ENCODE measurements at regions not wholly inside any gene's neighbourhood (a gene's known extent, or its start where the extent isn't known, plus 50 kb on each side); places are given as distances from the start of the nearest gene placed in this dataset.

DNA sequence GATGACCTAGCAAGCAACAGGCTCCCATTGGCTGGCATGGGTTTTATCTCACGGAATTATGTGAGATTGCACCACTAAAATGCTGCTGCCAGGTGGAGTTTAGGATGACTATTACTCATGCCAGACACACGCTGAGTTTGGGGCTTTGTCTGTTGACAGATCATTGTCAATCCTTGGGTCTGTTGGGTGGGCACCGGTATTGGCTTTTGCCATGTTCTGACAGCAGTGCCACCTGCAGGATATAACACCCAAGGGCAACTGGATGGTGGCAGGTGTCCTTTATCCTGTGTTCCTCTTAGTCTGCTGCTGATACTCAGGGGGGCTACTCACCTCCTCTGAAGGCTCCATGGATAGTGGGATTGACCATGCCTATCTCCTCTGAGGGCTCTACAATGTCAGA is 221.6 kb upstream of the DYNLRB2 start:
- H3K27ac ChIP-seq (ENCODE audit: low read depth, low read length): no peak overlapping the region
- no peak overlapping the region for H3K4me3 ChIP-seq (ENCODE audit: low read length in 3 of 3)
- no peaks in the 10 kb centered on the region for H3K36me3 ChIP-seq (ENCODE audit: control insufficient read depth in 3 of 3, insufficient read depth in 3 of 3, low read length in 3 of 3)
- no peak overlapping the region for H3K9ac ChIP-seq (ENCODE audit: low read depth in 1 of 3, low read length in 3 of 3)
- H3K9me3 ChIP-seq (ENCODE audit: control insufficient read depth in 3 of 3, low read length in 3 of 3): no peaks in the 10 kb centered on the region
- no peaks in the 10 kb centered on the region for H3K4me1 ChIP-seq (ENCODE audit: control insufficient read depth in 3 of 3, insufficient read depth in 3 of 3, low read length in 3 of 3)
- peaks cover 0 to 3% (median 0%) of the 10 kb centered on the region in 3 donors for H3K27me3 ChIP-seq (ENCODE audit: control insufficient read depth in 3 of 3, insufficient read depth in 3 of 3, low read length in 3 of 3)

DNA sequence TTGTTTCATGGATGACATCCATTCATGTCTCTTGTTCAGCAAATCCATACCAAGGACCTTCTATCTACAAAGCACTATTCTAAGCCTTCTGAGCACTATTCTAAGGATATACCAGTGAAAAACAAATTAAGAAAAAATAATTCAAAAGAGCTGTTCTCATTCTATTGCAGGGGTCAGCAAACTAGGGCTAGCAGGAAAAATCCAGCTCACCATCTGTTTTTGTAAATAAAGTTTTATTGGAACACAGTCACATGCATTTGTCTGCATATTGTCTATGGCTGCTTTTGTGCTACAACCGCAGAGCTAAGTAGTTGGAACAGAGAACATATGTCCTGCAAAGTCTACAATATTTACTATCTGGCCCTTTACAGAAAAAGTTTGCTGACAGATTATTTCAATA is 222.7 kb upstream of the DYNLRB2 start:
- Histone ChIP-seq H3K9ac (ENCODE audit: low read depth in 1 of 3, low read length in 3 of 3) (no peak overlapping the region), H3K27me3 (ENCODE audit: control insufficient read depth in 3 of 3, insufficient read depth in 3 of 3, low read length in 3 of 3) (no peaks in the 10 kb centered on the region), H3K4me1 (ENCODE audit: control insufficient read depth in 3 of 3, insufficient read depth in 3 of 3, low read length in 3 of 3) (no peaks in the 10 kb centered on the region), H3K27ac (ENCODE audit: low read depth, low read length) (no peak overlapping the region), H3K36me3 (ENCODE audit: control insufficient read depth in 3 of 3, insufficient read depth in 3 of 3, low read length in 3 of 3) (no peaks in the 10 kb centered on the region), H3K4me3 (ENCODE audit: low read length in 3 of 3) (no peak overlapping the region), H3K9me3 (ENCODE audit: control insufficient read depth in 3 of 3, low read length in 3 of 3) (no peaks in the 10 kb centered on the region)

DNA sequence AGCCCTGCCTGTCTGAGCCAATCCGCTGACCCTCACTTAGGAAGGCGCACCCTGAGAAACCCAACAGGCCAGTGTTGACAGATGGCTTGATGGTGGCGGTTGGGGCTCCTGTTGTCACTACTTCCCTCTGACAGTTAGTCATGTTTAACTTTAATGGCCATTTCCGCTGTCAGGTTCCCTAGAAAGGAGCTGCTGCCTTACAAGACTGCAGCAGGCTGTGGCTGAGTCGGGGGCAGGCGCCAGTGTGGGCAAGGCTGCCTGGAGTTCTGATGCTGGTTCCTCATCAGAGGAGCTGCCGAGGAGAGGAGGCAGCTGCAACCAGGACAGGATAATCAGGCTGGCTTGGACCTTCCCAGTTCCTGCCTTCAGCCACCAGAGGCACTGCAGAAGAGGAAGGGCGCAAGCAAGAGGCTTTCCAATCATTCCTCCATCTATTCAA is 223.2 kb upstream of the DYNLRB2 start:
- Histone ChIP-seq H3K4me1 (ENCODE audit: control insufficient read depth in 3 of 3, insufficient read depth in 3 of 3, low read length in 3 of 3) (no peaks in the 10 kb centered on the region), H3K27ac (ENCODE audit: low read depth, low read length) (no peak overlapping the region), H3K4me3 (ENCODE audit: low read length in 3 of 3) (no peak overlapping the region), H3K9me3 (ENCODE audit: control insufficient read depth in 3 of 3, low read length in 3 of 3) (no peaks in the 10 kb centered on the region), H3K27me3 (ENCODE audit: control insufficient read depth in 3 of 3, insufficient read depth in 3 of 3, low read length in 3 of 3) (no peaks in the 10 kb centered on the region), H3K36me3 (ENCODE audit: control insufficient read depth in 3 of 3, insufficient read depth in 3 of 3, low read length in 3 of 3) (no peaks in the 10 kb centered on the region), H3K9ac (ENCODE audit: low read depth in 1 of 3, low read length in 3 of 3) (no peak overlapping the region)

DNA sequence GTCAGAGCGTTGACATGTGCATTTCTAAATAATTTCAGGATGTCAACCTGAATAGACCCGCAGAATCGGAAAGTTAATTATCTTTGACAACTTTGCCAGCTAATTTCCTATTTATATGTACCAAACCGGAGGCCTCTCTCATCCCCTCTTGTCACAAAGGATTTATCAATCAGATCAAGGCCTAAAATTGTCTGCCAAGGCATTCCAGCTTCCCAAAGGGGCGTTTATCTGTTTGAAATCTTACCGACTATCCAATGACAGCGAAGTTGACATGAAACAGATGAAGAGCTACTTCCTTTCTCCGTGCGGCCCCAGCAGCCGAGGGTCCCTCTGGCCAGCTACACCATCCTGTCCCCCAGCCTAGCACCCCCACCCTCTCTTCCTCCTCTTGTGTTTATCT is 223.7 kb upstream of the DYNLRB2 start:
- Histone ChIP-seq H3K27me3 (ENCODE audit: control insufficient read depth in 3 of 3, insufficient read depth in 3 of 3, low read length in 3 of 3) (no peaks in the 10 kb centered on the region), H3K27ac (ENCODE audit: low read depth, low read length) (no peak overlapping the region), H3K36me3 (ENCODE audit: control insufficient read depth in 3 of 3, insufficient read depth in 3 of 3, low read length in 3 of 3) (no peaks in the 10 kb centered on the region), H3K9ac (ENCODE audit: low read depth in 1 of 3, low read length in 3 of 3) (no peak overlapping the region), H3K4me3 (ENCODE audit: low read length in 3 of 3) (no peak overlapping the region), H3K4me1 (ENCODE audit: control insufficient read depth in 3 of 3, insufficient read depth in 3 of 3, low read length in 3 of 3) (no peaks in the 10 kb centered on the region), H3K9me3 (ENCODE audit: control insufficient read depth in 3 of 3, low read length in 3 of 3) (no peaks in the 10 kb centered on the region)

- Histone ChIP-seq H3K4me1 (ENCODE audit: control insufficient read depth in 3 of 3, insufficient read depth in 3 of 3, low read length in 3 of 3) (no peaks in the 10 kb centered on the region), H3K9me3 (ENCODE audit: control insufficient read depth in 3 of 3, low read length in 3 of 3) (no peaks in the 10 kb centered on the region), H3K27me3 (ENCODE audit: control insufficient read depth in 3 of 3, insufficient read depth in 3 of 3, low read length in 3 of 3) (no peaks in the 10 kb centered on the region), H3K27ac (ENCODE audit: low read depth, low read length) (no peak overlapping the region), H3K9ac (ENCODE audit: low read depth in 1 of 3, low read length in 3 of 3) (no peak overlapping the region), H3K36me3 (ENCODE audit: control insufficient read depth in 3 of 3, insufficient read depth in 3 of 3, low read length in 3 of 3) (no peaks in the 10 kb centered on the region), H3K4me3 (ENCODE audit: low read length in 3 of 3) (no peak overlapping the region)
Observed at GRCh38 chr16:80314042-80314441, 226.8 kb upstream of the DYNLRB2 start.

- H3K27ac ChIP-seq (ENCODE audit: low read depth, low read length): no peak overlapping the region
Observed at GRCh38 chr16:80309178-80309577, 231.6 kb upstream of the DYNLRB2 start.

GRCh38 chr16:80305410-80305809 is 235.4 kb upstream of the DYNLRB2 start:
- Histone ChIP-seq H3K4me3 (ENCODE audit: low read length in 3 of 3) (no peak overlapping the region), H3K27ac (ENCODE audit: low read depth, low read length) (no peak overlapping the region), H3K27me3 (ENCODE audit: control insufficient read depth in 3 of 3, insufficient read depth in 3 of 3, low read length in 3 of 3) (no peaks in the 10 kb centered on the region)

More at GRCh38 chr16:80309178-80309577, 231.6 kb upstream of the DYNLRB2 start:
- Histone ChIP-seq H3K36me3 (ENCODE audit: control insufficient read depth in 3 of 3, insufficient read depth in 3 of 3, low read length in 3 of 3) (no peaks in the 10 kb centered on the region), H3K9me3 (ENCODE audit: control insufficient read depth in 3 of 3, low read length in 3 of 3) (no peaks in the 10 kb centered on the region), H3K9ac (ENCODE audit: low read depth in 1 of 3, low read length in 3 of 3) (no peak overlapping the region), H3K4me1 (ENCODE audit: control insufficient read depth in 3 of 3, insufficient read depth in 3 of 3, low read length in 3 of 3) (no peaks in the 10 kb centered on the region), H3K27me3 (ENCODE audit: control insufficient read depth in 3 of 3, insufficient read depth in 3 of 3, low read length in 3 of 3) (no peaks in the 10 kb centered on the region), H3K4me3 (ENCODE audit: low read length in 3 of 3) (no peak overlapping the region)

DNA sequence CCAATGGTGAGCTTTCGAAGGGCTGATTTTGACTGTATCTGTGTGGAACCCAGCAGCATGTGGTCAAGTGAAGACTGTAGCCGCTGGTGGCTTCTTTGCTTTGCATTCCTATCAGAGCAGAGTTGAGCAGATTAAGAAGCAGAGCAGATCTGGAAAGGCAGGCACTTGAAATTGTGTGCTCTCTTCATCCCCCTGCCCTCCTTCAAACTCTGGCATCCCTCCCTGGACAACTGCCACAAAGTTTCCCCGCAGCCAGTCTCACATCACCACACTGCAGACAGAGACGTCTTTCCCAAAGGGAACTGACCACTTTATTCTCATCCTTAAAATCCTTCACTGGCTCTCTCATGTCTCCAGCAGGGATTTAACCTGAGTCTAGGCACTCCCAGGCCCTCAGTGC is 237.1 kb upstream of the DYNLRB2 start:
- Histone ChIP-seq H3K36me3 (ENCODE audit: control insufficient read depth in 3 of 3, insufficient read depth in 3 of 3, low read length in 3 of 3) (no peaks in the 10 kb centered on the region), H3K4me1 (ENCODE audit: control insufficient read depth in 3 of 3, insufficient read depth in 3 of 3, low read length in 3 of 3) (no peaks in the 10 kb centered on the region), H3K9me3 (ENCODE audit: control insufficient read depth in 3 of 3, low read length in 3 of 3) (no peaks in the 10 kb centered on the region)

More at GRCh38 chr16:80305410-80305809, 235.4 kb upstream of the DYNLRB2 start:
- no peaks in the 10 kb centered on the region for H3K9me3 ChIP-seq (ENCODE audit: control insufficient read depth in 3 of 3, low read length in 3 of 3)
- no peaks in the 10 kb centered on the region for H3K4me1 ChIP-seq (ENCODE audit: control insufficient read depth in 3 of 3, insufficient read depth in 3 of 3, low read length in 3 of 3)
- no peaks in the 10 kb centered on the region for H3K36me3 ChIP-seq (ENCODE audit: control insufficient read depth in 3 of 3, insufficient read depth in 3 of 3, low read length in 3 of 3)
- H3K9ac ChIP-seq (ENCODE audit: low read depth in 1 of 3, low read length in 3 of 3): no peak overlapping the region

GRCh38 chr16:80300876-80301275 is 239.9 kb upstream of the DYNLRB2 start:
- Histone ChIP-seq H3K27me3 (ENCODE audit: control insufficient read depth in 3 of 3, insufficient read depth in 3 of 3, low read length in 3 of 3) (no peaks in the 10 kb centered on the region), H3K36me3 (ENCODE audit: control insufficient read depth in 3 of 3, insufficient read depth in 3 of 3, low read length in 3 of 3) (no peaks in the 10 kb centered on the region), H3K4me3 (ENCODE audit: low read length in 3 of 3) (no peak overlapping the region), H3K9me3 (ENCODE audit: control insufficient read depth in 3 of 3, low read length in 3 of 3) (no peaks in the 10 kb centered on the region), H3K27ac (ENCODE audit: low read depth, low read length) (no peak overlapping the region), H3K9ac (ENCODE audit: low read depth in 1 of 3, low read length in 3 of 3) (no peak overlapping the region), H3K4me1 (ENCODE audit: control insufficient read depth in 3 of 3, insufficient read depth in 3 of 3, low read length in 3 of 3) (no peaks in the 10 kb centered on the region)

More for the DNA sequence above, 237.1 kb upstream of the DYNLRB2 start:
- Histone ChIP-seq H3K27ac (ENCODE audit: low read depth, low read length) (no peak overlapping the region), H3K4me3 (ENCODE audit: low read length in 3 of 3) (no peak overlapping the region), H3K27me3 (ENCODE audit: control insufficient read depth in 3 of 3, insufficient read depth in 3 of 3, low read length in 3 of 3) (no peaks in the 10 kb centered on the region), H3K9ac (ENCODE audit: low read depth in 1 of 3, low read length in 3 of 3) (no peak overlapping the region)

DNA sequence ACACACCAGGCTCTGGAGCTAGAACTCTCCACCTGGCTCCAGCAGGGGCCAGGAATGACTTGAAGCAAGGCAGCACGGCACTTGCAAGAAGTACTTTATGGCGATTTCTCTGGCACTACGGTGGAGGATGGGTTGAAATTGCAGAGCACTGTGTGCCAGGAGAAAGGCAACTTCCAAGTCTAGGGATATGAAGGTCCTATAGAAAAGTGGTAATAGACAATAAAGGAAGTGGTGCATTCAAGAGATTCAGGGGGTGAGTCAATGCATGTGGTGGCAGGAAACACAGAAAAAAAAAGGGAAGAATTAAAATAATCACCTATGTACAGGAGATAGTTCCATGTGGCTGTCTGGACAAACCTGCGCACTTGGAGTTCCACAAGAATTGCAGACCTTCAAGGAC is 240.3 kb upstream of the DYNLRB2 start:
- no peaks in the 10 kb centered on the region for H3K36me3 ChIP-seq (ENCODE audit: control insufficient read depth in 3 of 3, insufficient read depth in 3 of 3, low read length in 3 of 3)
- no peak overlapping the region for H3K27ac ChIP-seq (ENCODE audit: low read depth, low read length)
- H3K4me1 ChIP-seq (ENCODE audit: control insufficient read depth in 3 of 3, insufficient read depth in 3 of 3, low read length in 3 of 3): no peaks in the 10 kb centered on the region
- no peaks in the 10 kb centered on the region for H3K9me3 ChIP-seq (ENCODE audit: control insufficient read depth in 3 of 3, low read length in 3 of 3)
- H3K9ac ChIP-seq (ENCODE audit: low read depth in 1 of 3, low read length in 3 of 3): no peak overlapping the region
- no peaks in the 10 kb centered on the region for H3K27me3 ChIP-seq (ENCODE audit: control insufficient read depth in 3 of 3, insufficient read depth in 3 of 3, low read length in 3 of 3)
- H3K4me3 ChIP-seq (ENCODE audit: low read length in 3 of 3): no peak overlapping the region

DNA sequence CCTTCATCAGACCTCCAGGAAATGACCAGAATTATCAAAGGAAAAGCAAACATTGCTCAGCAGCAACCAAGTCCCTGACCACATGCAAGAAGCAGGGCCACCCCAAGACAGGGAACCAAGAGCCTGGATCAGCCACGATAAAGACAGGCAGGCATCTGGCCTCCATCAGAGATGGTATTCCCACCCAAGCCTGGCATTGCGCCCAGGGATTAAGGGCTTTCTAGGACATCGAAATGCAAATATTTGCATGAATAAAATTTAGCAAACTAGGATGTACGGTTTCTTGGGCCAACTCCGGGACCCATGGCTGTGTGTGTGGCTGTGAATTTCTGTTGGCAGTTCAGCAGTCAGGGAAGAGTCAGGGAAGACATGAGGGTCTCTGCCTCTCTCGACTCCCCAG is 241.4 kb upstream of the DYNLRB2 start:
- H3K36me3 ChIP-seq (ENCODE audit: control insufficient read depth in 3 of 3, insufficient read depth in 3 of 3, low read length in 3 of 3): no peaks in the 10 kb centered on the region
- H3K4me3 ChIP-seq (ENCODE audit: low read length in 3 of 3): no peak overlapping the region

More for the DNA sequence above, 241.4 kb upstream of the DYNLRB2 start:
- Histone ChIP-seq H3K9ac (ENCODE audit: low read depth in 1 of 3, low read length in 3 of 3) (no peak overlapping the region), H3K27ac (ENCODE audit: low read depth, low read length) (no peak overlapping the region), H3K27me3 (ENCODE audit: control insufficient read depth in 3 of 3, insufficient read depth in 3 of 3, low read length in 3 of 3) (no peaks in the 10 kb centered on the region), H3K9me3 (ENCODE audit: control insufficient read depth in 3 of 3, low read length in 3 of 3) (no peaks in the 10 kb centered on the region), H3K4me1 (ENCODE audit: control insufficient read depth in 3 of 3, insufficient read depth in 3 of 3, low read length in 3 of 3) (no peaks in the 10 kb centered on the region)
